Progenitor cell of endocrine pancreas (in vitro differentiated cells): ENCODE measurements at regions not wholly inside any gene's neighbourhood (a gene's known extent, or its start where the extent isn't known, plus 50 kb on each side); places are given as distances from the start of the nearest gene placed in this dataset.

Experiments used
- DNase-seq: peaks from one replicate; pipeline ENCODE4 v3.0.0; 2021; ENCODE audit warnings: low spot score; ENCODE audit not compliant: unreplicated experiment
- H3K27ac Mint-ChIP-seq: 2 replicates; pipeline ENCODE4 v1.8.0; 2021; ENCODE audit warnings: mild to moderate bottlenecking, moderate library complexity, mixed read lengths
- H3K27me3 Mint-ChIP-seq: 2 replicates; pipeline ENCODE4 v1.8.0; 2021; ENCODE audit warnings: mixed read lengths
- H3K36me3 Mint-ChIP-seq: 2 replicates; pipeline ENCODE4 v1.8.0; 2022; ENCODE audit warnings: mixed read lengths; ENCODE audit not compliant: insufficient read depth
- H3K4me1 Mint-ChIP-seq: 2 replicates; pipeline ENCODE4 v1.8.0; 2021; ENCODE audit warnings: low read depth, mixed read lengths
- H3K4me3 Mint-ChIP-seq: 2 replicates; pipeline ENCODE4 v1.8.0; 2021; ENCODE audit warnings: low read depth, mild to moderate bottlenecking, moderate library complexity, mixed read lengths
- H3K9me3 Mint-ChIP-seq: 2 replicates; pipeline ENCODE4 v1.8.0; 2021; ENCODE audit warnings: low read depth, mixed read lengths
- CTCF ChIP-seq: fragments of 200-600 bp; sonication (generic); IDR thresholded peaks from one replicate; pipeline ENCODE4 v1.5.0; 2021; ENCODE audit warnings: antibody characterized with exemption, mild to moderate bottlenecking; ENCODE audit not compliant: unreplicated experiment

DNA sequence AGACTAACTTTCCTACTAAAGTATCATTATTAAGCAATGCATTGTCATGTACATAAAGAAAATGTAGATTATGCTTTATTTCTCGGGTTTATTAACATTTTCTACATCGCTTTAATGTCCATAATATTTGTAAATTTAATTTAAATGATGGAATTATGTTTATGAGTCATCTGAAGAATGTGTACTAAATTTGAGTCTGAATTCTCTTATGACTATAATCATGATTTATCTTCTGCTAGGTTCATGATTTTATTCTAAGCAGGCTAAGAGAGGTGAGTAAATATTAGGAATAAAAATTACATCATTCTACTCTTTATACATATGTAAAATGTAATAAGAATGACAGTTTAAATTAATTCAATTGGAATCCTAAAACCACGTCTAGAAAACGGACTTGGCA, 206.3 kb upstream of the NOL4 start:
- Mint-ChIP-seq H3K4me1 (no peaks in the 10 kb centered on the region), H3K27me3 (no peaks in the 10 kb centered on the region), H3K4me3 (no peak overlapping the region), H3K9me3 (peaks cover 4% of the 10 kb centered on the region), H3K36me3 (no peaks in the 10 kb centered on the region), H3K27ac (no peak overlapping the region)
- TF ChIP-seq CTCF = no peak
- DNase-seq = no peak

DNA sequence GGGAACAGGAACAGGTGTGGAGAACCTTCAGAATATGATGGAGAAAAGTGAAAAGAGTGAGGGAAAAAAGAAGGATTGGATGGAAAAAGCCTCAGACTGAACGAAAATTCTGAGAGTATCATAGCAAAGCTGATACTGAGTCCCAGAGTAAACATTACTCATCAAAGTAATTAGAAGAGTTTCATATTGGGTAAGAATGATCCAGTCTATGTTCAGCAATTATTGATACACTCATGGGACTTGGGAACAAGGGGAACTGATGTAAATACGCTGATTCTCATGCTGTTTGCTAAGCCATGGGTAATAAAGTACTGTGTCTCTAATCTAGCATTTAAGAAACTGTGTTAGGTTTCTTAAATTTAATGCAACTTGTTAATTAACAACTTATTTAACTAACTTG, 219.9 kb upstream of the NOL4 start:
- Mint-ChIP-seq H3K27ac (no peak overlapping the region), H3K9me3 (peaks cover 19% of the 10 kb centered on the region), H3K4me3 (no peak overlapping the region), H3K4me1 (no peaks in the 10 kb centered on the region), H3K27me3 (no peaks in the 10 kb centered on the region), H3K36me3 (peaks cover 1% of the 10 kb centered on the region)
- no peak for TF ChIP-seq CTCF
- no peak for DNase-seq

DNA sequence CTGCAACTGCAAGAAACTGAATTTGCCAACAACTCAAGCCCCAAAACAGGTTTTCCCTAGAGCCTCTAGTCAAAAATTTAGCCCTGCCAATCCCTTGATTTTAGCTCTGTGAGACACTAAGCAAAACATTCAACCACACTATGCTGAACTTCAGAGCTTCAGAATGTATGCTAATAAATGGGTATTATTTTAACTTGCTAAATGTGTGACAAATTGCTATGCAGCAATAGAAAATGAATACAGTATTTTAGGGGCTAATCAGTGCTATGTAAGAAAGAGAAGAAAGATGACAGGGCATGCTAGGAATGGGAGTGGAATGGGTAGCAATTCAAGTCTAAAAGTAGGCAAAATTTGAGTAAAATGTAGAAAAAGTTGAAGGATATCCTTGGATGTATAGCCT, 223.9 kb upstream of the NOL4 start:
- H3K4me1 Mint-ChIP-seq = no peaks in the 10 kb centered on the region
- H3K9me3 Mint-ChIP-seq = peaks cover 2% of the 10 kb centered on the region
- no peak for DNase-seq
- H3K4me3 Mint-ChIP-seq = no peak overlapping the region
- no peak for TF ChIP-seq CTCF
- H3K36me3 Mint-ChIP-seq = no peaks in the 10 kb centered on the region
- no peak overlapping the region for H3K27ac Mint-ChIP-seq
- H3K27me3 Mint-ChIP-seq = no peaks in the 10 kb centered on the region

DNA sequence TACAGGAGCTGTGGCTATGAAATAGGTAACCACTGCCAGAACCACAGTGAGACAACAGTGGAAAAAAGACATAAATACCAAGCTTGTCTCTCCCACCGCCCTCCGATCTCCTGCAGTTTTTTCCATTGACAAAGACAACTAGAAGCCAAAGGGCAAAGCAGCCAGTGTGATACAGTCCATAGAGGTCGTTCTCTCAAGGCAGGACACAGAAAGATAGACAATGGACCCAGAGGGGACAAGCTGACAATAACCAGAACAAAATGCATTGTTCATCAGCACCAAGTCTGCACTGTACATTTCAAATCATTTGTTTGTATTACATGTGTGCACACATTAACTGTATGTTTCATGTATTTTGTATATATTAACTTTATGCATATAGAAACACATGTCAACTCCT, 233.0 kb upstream of the NOL4 start:
- DNase-seq = no peak
- Mint-ChIP-seq H3K4me3 (no peak overlapping the region), H3K27me3 (no peaks in the 10 kb centered on the region), H3K36me3 (no peaks in the 10 kb centered on the region), H3K27ac (no peak overlapping the region), H3K4me1 (no peaks in the 10 kb centered on the region), H3K9me3 (peaks cover 3% of the 10 kb centered on the region)
- TF ChIP-seq CTCF = no peak

GRCh38 chr18:34458410-34458977, 233.8 kb upstream of the NOL4 start:
- H3K36me3 Mint-ChIP-seq = no peaks in the 10 kb centered on the region
- H3K27ac Mint-ChIP-seq = no peak overlapping the region
- no peak for DNase-seq
- H3K27me3 Mint-ChIP-seq = no peaks in the 10 kb centered on the region
- H3K4me3 Mint-ChIP-seq = no peak overlapping the region
- no peak for TF ChIP-seq CTCF
- H3K9me3 Mint-ChIP-seq = peaks cover 3% of the 10 kb centered on the region
- no peaks in the 10 kb centered on the region for H3K4me1 Mint-ChIP-seq
